Stimulated activated CD8-positive, alpha-beta memory T cell treated with anti-CD3 and anti-CD28 coated beads, Interleukin-4, amount 100 ng/mL, for 48 hours (primary cell): ENCODE measurements at regions not wholly inside any gene's neighbourhood (a gene's known extent, or its start where the extent isn't known, plus 50 kb on each side); places are given as distances from the start of the nearest gene placed in this dataset.

Source experiments
- DNase-seq: peaks from one replicate; pipeline ENCODE4 v3.0.0-alpha.2; 2020

GRCh38 chr13:64371045-64371444 is 2859.1 kb downstream of the PCDH9 start:
- DNase-seq: no peak

DNA sequence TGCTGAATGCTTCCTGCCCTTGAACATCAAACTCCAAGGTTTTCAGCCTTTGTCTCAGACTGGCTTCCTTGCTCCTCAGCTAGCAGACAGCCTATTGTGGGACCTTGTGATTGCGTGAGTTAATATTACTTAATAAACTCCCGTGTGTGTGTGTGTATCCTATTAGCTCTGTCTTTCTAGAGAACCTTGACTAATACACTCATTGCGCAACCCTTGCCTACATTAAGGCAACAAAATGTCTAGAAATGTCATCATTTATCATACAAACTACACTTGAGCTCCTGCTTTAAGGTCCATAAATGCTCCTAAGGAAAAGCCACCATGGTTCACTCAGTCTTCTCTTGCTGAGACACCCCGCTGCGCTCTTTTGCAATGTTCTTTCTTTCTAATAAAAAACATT is 2861.0 kb downstream of the PCDH9 start:
- DNase-seq: no peak

GRCh38 chr13:64362564-64362963 is 2867.6 kb downstream of the PCDH9 start:
- DNase-seq: no peak

- no peak for DNase-seq
Observed at GRCh38 chr13:64347664-64348063, 2882.5 kb downstream of the PCDH9 start.

DNA sequence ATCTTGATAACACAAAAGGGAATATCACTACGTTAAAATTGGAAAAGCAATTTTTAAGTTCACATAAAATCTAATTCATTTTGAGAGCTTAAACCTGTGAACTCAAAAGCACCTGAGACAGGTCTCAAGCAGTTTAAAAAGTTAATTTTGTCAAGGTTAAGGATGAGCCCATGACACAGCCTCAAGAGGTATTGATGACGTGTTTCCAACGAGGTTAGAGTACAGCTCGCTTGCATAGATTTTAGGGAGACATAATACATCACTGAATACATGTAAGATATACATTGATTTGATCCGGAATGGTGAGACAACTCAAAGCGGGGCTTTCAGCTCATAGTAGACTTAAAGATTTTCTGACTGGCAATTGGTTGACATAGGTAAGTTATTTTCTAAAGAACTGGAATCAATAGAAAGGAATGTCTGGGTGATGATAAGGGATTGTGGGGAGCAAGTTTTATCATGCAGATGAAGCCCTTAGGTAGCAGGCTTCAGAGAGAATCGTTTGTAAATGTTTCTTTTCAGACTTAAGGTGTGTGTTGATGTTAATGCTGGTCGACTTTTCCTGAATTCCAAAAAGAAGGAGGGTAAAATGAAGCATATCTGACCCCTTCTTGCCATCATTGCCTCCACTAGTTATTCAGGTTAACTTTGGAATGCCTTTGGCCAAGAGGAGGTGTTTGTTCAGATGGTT is 2890.6 kb downstream of the PCDH9 start:
- DNase-seq: no peak

GRCh38 chr13:64338671-64339070 is 2891.5 kb downstream of the PCDH9 start:
- DNase-seq: no peak

GRCh38 chr13:64333888-64334287 is 2896.2 kb downstream of the PCDH9 start:
- DNase-seq: no peak

GRCh38 chr13:64332048-64332447 is 2898.1 kb downstream of the PCDH9 start:
- no peak for DNase-seq

GRCh38 chr13:64327505-64328194 is 2902.5 kb downstream of the PCDH9 start:
- no peak for DNase-seq

GRCh38 chr13:64314331-64314730 is 2898.7 kb upstream of the PCDH20 start:
- no peak for DNase-seq

- DNase-seq: no peak
Observed at GRCh38 chr13:64311948-64312347, 2896.3 kb upstream of the PCDH20 start.

GRCh38 chr13:64311112-64311511 is 2895.5 kb upstream of the PCDH20 start:
- no peak for DNase-seq

- DNase-seq: no peak
Observed at GRCh38 chr13:64305246-64305645, 2889.6 kb upstream of the PCDH20 start.

DNA sequence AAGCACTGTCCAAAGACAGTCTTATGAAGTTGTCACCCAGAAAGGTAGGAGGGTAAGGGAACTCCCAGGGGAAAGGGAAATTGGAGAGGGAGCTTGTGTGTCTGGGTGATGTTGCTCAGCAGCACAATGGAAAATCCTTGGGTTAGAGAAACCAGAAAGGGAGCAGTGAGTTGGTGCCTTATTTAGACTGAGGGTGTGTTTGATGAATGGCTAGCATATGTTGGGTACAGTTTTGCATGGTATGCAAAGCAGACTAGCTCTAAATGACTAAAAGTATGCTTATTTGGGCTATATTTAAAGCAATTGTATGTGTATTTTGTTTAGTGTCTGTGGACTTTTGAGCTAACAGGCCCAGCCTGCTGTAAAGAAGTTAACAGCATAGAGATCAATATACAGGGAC is 2884.6 kb upstream of the PCDH20 start:
- no peak for DNase-seq

DNA sequence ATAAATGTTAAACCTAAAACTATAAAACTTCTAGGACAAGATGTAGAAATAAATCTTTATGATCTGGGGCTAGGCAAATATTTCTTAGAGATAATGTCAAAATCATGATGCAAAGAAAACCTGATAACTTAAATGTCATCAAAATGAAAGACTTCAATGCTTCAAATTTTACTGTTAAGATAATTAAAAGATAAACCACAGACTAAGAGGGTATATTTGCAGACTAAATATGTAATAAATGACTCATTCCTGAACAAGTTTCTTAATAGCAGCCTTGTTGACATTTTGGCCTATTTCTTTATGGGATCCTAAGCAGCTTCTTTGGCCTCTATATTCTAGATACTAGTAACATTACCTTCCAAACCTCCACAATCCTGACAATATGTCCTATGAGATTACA is 2878.3 kb upstream of the PCDH20 start:
- no peak for DNase-seq

DNA sequence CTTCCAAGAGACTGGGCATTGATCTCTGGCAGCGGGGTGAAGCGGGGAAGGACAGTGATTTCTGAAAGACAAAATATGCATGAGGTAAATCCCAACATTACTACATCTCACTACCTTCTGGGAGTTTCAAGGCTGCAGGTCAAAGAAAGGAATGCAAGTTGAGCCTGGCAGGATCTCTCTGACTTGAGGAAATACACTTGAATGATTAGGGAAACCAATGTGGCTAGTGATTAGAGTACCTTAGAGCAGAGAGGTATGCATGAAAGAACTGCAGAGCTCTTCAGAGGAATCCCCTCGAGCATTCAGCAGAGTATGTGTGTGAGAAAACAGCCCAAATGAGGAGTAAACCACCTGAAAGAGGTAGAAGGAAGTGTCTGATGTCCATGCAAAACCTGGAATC is 2874.1 kb upstream of the PCDH20 start:
- DNase-seq: no peak

- no peak for DNase-seq
Observed at GRCh38 chr13:64283926-64284325, 2868.3 kb upstream of the PCDH20 start.

DNA sequence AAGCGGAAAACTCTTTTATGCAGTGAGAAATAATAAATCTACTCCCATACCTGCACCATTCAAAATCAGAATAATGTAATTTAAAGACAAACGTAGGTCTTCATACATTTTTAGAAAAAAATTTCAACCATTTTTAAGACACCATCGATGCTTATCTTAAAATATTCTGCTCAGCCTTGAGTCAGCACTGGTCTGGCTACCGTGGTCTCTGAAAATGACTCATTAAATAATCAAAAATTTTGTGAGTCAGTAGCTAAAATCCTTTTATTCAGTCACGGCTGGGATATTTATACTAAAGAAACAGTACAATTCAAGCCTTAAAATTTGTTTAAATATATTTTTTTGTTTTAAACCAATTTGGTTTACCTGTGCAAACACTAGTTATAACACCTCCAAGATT is 2862.8 kb upstream of the PCDH20 start:
- no peak for DNase-seq

DNA sequence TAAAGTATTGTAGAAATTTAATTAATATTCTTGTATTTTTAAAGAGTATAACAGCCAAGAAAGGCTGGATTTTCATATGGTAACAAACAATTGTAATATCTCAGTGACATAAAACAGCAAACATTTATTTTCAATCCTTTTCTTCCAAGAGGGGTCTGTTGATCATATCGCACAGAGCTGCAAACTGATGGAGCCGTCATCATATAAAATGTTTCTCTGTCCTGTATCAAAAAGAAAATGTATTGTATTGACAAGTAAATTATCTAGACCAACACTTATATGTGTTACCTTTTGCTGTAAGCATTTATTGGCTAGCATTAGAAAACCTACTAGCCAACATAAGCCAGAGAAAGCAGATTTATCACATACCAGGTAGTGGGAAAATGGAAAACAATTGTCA is 2861.4 kb upstream of the PCDH20 start:
- DNase-seq: no peak

- DNase-seq: no peak
Observed at GRCh38 chr13:64276232-64276631, 2860.6 kb upstream of the PCDH20 start.

GRCh38 chr13:64274481-64275217 is 2859.0 kb upstream of the PCDH20 start:
- DNase-seq: no peak

DNA sequence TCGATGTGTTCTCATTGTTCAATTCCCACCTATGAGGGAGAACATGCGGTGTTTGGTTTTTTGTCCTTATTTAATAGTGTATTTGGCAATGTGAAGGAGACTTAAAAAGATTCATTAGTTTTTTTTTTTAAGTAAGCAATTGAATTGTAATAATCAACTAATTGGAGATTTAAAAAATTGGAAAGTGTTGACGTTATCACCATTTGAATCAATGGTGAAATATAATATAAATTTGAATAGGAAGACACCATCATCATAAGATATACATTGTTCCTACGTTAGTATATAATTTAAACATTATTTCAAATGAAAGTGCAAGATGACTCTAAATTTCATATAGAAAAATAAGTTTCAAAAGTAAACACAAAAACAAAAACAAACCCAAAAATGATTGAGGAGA is 2858.1 kb upstream of the PCDH20 start:
- DNase-seq: no peak

- no peak for DNase-seq
Observed at GRCh38 chr13:64272681-64273080, 2857.0 kb upstream of the PCDH20 start.

GRCh38 chr13:64266024-64266423 is 2850.4 kb upstream of the PCDH20 start:
- no peak for DNase-seq
